ENCODE measurements at regions not wholly inside any gene's neighbourhood (a gene's known extent, or its start where the extent isn't known, plus 50 kb on each side); places are given as distances from the start of the nearest gene placed in this dataset.

DNA sequence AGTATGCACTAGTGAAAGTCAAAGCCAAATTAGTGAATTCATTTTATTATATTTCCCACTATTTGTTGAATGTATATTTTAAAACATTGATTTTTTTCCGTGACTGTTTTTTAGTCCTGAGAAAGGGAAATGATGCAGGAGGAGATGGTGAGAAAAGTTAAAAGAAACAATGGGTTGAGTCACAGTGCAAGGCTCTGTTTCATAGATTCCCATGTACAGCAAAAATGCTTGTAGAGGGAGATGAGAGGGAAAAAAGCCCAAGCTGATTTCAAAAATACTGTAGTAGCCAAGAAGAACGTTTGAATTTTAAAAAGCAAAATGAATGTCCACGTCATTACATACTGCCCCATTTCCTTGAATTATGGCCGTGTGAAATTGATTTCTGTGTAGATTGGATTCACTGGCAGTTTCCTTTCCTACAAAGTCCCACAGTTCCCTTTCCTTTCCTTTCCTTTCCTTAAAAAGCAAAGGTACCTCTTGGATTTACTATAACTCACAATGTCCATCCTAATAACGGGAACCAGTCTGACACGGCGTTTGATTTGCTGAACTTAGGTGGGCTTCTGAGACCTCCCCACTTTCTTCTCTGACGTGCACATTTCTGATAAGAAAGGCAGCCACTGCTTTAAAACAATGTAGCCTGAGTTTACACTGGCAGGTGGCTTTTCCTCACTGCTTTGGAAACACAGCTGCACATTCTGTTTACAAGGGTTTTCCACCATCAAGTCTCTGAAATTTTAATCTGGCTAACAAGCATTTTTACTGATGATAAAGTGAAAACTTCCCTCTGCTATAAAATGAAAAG, 63.7 kb downstream of the SPCS3 start:
- no peak overlapping the region for H3K4me3 ChIP-seq (ENCODE audit: low read depth, low read length)
- DNase-seq (ENCODE audit: low read depth) = peak; percentile 32
- TF ChIP-seq, protein P1, sequence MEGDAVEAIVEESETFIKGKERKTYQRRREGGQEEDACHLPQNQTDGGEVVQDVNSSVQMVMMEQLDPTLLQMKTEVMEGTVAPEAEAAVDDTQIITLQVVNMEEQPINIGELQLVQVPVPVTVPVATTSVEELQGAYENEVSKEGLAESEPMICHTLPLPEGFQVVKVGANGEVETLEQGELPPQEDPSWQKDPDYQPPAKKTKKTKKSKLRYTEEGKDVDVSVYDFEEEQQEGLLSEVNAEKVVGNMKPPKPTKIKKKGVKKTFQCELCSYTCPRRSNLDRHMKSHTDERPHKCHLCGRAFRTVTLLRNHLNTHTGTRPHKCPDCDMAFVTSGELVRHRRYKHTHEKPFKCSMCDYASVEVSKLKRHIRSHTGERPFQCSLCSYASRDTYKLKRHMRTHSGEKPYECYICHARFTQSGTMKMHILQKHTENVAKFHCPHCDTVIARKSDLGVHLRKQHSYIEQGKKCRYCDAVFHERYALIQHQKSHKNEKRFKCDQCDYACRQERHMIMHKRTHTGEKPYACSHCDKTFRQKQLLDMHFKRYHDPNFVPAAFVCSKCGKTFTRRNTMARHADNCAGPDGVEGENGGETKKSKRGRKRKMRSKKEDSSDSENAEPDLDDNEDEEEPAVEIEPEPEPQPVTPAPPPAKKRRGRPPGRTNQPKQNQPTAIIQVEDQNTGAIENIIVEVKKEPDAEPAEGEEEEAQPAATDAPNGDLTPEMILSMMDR (conservative IDR thresholded peaks at IDR 0.05; ENCODE audit: low read depth, low read length) = no peak

DNA sequence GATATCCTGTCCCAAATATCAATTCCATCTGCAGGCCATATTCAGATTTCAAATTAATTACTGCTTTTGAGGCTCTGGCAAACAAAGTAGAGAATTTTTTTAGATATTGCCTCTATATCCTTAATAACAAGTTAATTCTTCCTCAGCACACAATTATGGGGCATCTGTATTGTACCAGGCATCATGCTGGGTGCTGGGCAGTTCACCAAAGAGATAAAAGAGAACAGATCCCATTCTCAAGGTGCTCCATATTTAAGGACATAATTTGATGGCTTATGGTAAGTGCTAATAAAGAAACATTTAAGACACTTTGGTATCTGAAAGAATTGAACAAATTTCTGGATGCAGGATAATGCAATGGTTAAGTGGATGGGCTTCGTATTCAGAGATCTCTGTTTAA, 65.8 kb downstream of the SPCS3 start:
- no peak for DNase-seq (ENCODE audit: low read depth)
- no peak overlapping the region for H3K4me3 ChIP-seq (ENCODE audit: low read depth, low read length)
- TF ChIP-seq, protein P1 (conservative IDR thresholded peaks at IDR 0.05; ENCODE audit: low read depth, low read length) = no peak

DNA sequence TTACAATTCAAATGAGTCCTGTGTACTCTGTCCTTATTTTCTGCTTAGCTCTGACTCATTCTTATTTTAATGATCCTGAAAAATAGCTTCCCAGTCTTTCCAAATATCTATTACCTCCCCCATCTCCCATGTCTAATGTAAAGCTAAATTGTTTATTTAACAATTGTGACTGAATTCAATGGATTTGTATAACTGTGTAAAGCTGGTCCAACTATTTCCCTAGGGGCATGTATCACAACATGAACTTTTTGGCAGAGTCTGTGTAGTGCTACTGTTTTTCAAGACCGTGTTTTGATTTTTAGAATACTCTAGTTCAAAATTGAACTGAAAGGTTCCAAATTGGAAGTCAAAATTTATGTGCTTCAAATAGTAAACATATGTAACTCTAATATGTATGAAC, 67.8 kb downstream of the SPCS3 start:
- DNase-seq (ENCODE audit: low read depth) = peak; percentile 40
- TF ChIP-seq, protein P1 (conservative IDR thresholded peaks at IDR 0.05; ENCODE audit: low read depth, low read length) = no peak
- H3K4me3 ChIP-seq (ENCODE audit: low read depth, low read length) = no peak overlapping the region

DNA sequence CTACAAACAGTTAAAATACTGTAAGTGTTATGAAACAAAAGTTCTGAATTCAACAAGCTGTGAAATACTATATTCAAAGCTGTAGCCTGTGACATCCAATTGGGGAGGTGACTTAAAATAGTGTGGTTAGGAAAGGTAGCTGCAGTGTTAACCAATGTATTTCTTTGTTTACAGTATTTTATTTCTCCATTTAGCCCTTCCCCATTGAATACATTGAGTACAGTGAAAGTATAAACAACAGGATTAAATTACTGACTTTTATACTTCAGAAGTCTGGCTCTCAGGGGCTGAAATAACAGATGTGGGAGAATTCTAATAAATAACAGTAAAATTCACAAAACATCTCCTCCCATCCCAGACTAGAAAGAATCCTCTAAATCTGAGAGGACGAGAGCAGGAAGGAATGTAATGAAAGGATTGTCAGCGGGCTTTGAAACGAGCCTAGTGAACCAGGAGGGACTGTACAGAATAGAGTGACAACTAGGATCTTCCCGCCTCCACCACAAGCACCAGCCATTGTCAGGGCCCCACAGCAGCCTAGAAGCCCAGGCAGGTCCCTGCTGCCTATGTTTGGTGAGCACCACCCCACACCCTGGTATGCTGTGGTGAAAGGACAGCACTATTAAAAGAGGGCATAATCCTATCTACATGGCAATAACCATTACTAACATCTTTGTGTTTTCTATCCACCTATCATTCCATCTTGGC, 73.7 kb downstream of the SPCS3 start:
- H3K4me3 ChIP-seq (ENCODE audit: low read depth, low read length) = no peak overlapping the region
- TF ChIP-seq, protein P1 (conservative IDR thresholded peaks at IDR 0.05; ENCODE audit: low read depth, low read length) = no peak
- peak; percentile 32 for DNase-seq (ENCODE audit: low read depth)

DNA sequence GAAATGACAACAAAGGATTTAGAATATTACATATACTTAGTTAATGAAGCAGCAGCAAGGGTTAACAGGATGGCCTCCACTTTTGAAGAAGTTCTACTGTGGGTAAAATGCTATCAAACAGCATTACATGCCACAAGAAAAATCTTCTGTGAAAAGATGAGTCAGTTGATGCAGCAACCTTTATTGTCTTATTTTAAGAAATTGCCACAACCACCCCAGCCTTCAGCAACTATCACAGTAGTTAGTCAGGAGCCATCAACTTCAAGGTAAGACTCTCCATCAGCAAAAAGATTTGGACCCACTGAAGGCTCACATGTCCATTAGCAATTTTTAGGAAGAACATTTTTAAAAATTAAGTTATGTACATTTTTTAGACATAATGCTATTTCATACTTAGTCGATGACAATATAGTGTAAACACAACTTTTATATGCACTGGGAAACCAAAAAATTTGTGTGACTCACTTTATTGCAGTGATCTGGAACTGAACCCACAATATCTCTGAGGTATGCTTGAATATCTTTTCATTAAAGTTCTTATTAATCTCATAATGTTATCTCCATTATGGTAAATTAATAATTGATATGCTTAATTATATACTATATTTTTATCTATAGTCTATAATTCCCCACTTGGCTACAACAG, 81.2 kb downstream of the SPCS3 start:
- no peak overlapping the region for H3K4me3 ChIP-seq (ENCODE audit: low read depth, low read length)
- TF ChIP-seq, protein P1 (conservative IDR thresholded peaks at IDR 0.05; ENCODE audit: low read depth, low read length) = no peak
- DNase-seq (ENCODE audit: low read depth) = peak; percentile 69

DNA sequence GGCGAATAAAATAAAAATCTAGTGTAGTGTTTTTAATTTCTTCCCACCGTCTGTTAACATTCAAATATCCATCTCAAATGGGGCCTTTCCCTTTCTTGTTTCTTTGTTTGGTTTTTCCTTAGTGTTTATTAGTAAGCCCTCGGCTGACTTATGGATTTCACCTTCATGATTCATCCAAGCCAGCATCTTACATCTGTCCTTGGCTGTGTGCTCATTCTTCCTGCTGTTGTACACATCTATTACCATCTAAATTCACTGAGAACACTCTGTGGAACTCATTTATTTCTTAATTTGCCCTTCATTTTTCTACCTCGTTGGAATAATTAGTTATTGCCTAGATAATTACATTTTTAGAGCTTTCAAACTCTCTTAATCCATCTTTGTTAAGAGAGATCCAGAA, 84.9 kb downstream of the SPCS3 start:
- H3K4me3 ChIP-seq (ENCODE audit: low read depth, low read length) = no peak overlapping the region
- DNase-seq (ENCODE audit: low read depth) = peak; percentile 73
- TF ChIP-seq, protein P1 (conservative IDR thresholded peaks at IDR 0.05; ENCODE audit: low read depth, low read length) = no peak

Measured in choroid plexus epithelial cell (primary cell).